ENCODE measurements at regions not wholly inside any gene's neighbourhood (a gene's known extent, or its start where the extent isn't known, plus 50 kb on each side); places are given as distances from the start of the nearest gene placed in this dataset.

DNA sequence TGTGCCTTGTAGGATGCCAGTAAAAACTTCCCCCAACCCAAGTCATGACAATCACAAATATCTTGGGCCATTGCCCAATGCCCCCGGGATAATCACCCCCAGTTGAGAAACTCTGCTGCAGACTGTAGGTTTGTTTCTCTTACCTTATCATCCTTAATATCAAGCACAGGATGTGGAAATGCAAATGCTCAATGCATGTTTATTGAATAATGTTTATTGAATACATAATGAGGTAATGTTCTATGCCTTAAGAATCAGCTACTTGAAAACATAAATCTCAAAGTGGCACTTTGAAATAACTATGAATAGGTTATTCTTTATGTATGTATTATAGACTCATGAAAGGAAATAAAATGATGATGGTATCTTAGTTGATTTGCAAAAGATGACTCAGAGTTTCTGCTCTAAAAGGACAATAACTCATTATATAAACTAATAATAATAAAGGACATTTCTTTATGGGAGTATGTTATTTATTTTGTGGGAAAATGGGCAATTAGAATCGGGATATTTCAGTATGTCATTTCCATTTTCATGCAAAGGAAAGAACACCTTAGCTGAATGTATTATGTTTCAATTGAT is 414.2 kb downstream of the EFNB2 start (continued):
- TF ChIP-seq, protein P1, sequence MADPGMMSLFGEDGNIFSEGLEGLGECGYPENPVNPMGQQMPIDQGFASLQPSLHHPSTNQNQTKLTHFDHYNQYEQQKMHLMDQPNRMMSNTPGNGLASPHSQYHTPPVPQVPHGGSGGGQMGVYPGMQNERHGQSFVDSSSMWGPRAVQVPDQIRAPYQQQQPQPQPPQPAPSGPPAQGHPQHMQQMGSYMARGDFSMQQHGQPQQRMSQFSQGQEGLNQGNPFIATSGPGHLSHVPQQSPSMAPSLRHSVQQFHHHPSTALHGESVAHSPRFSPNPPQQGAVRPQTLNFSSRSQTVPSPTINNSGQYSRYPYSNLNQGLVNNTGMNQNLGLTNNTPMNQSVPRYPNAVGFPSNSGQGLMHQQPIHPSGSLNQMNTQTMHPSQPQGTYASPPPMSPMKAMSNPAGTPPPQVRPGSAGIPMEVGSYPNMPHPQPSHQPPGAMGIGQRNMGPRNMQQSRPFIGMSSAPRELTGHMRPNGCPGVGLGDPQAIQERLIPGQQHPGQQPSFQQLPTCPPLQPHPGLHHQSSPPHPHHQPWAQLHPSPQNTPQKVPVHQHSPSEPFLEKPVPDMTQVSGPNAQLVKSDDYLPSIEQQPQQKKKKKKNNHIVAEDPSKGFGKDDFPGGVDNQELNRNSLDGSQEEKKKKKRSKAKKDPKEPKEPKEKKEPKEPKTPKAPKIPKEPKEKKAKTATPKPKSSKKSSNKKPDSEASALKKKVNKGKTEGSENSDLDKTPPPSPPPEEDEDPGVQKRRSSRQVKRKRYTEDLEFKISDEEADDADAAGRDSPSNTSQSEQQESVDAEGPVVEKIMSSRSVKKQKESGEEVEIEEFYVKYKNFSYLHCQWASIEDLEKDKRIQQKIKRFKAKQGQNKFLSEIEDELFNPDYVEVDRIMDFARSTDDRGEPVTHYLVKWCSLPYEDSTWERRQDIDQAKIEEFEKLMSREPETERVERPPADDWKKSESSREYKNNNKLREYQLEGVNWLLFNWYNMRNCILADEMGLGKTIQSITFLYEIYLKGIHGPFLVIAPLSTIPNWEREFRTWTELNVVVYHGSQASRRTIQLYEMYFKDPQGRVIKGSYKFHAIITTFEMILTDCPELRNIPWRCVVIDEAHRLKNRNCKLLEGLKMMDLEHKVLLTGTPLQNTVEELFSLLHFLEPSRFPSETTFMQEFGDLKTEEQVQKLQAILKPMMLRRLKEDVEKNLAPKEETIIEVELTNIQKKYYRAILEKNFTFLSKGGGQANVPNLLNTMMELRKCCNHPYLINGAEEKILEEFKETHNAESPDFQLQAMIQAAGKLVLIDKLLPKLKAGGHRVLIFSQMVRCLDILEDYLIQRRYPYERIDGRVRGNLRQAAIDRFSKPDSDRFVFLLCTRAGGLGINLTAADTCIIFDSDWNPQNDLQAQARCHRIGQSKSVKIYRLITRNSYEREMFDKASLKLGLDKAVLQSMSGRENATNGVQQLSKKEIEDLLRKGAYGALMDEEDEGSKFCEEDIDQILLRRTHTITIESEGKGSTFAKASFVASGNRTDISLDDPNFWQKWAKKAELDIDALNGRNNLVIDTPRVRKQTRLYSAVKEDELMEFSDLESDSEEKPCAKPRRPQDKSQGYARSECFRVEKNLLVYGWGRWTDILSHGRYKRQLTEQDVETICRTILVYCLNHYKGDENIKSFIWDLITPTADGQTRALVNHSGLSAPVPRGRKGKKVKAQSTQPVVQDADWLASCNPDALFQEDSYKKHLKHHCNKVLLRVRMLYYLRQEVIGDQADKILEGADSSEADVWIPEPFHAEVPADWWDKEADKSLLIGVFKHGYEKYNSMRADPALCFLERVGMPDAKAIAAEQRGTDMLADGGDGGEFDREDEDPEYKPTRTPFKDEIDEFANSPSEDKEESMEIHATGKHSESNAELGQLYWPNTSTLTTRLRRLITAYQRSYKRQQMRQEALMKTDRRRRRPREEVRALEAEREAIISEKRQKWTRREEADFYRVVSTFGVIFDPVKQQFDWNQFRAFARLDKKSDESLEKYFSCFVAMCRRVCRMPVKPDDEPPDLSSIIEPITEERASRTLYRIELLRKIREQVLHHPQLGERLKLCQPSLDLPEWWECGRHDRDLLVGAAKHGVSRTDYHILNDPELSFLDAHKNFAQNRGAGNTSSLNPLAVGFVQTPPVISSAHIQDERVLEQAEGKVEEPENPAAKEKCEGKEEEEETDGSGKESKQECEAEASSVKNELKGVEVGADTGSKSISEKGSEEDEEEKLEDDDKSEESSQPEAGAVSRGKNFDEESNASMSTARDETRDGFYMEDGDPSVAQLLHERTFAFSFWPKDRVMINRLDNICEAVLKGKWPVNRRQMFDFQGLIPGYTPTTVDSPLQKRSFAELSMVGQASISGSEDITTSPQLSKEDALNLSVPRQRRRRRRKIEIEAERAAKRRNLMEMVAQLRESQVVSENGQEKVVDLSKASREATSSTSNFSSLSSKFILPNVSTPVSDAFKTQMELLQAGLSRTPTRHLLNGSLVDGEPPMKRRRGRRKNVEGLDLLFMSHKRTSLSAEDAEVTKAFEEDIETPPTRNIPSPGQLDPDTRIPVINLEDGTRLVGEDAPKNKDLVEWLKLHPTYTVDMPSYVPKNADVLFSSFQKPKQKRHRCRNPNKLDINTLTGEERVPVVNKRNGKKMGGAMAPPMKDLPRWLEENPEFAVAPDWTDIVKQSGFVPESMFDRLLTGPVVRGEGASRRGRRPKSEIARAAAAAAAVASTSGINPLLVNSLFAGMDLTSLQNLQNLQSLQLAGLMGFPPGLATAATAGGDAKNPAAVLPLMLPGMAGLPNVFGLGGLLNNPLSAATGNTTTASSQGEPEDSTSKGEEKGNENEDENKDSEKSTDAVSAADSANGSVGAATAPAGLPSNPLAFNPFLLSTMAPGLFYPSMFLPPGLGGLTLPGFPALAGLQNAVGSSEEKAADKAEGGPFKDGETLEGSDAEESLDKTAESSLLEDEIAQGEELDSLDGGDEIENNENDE (IDR thresholded peaks at IDR 0.05; ENCODE audit: insufficient replicate concordance, low read length) = no peak
- no peak for TF ChIP-seq EZH2 (IDR thresholded peaks at IDR 0.05; ENCODE audit: low read depth, low read length, severe bottlenecking)
- no peak for TF ChIP-seq EP300 (IDR thresholded peaks at IDR 0.05; ENCODE audit: borderline replicate concordance in 1 of 2, low read depth in 2 of 2, low read length in 2 of 2)
- TF ChIP-seq RBBP5 (IDR thresholded peaks at IDR 0.05; ENCODE audit: borderline replicate concordance, low read depth, low read length) = no peak
- no peak for TF ChIP-seq RAD21 (IDR thresholded peaks at IDR 0.05 in 1 of 2, conservative IDR thresholded peaks at IDR 0.05 in 1 of 2; ENCODE audit: low read depth in 2 of 2, low read length in 2 of 2)
- no peak for TF ChIP-seq KDM1A (IDR thresholded peaks at IDR 0.05; ENCODE audit: borderline replicate concordance, low read length)
- no peak for TF ChIP-seq ATF3 (IDR thresholded peaks at IDR 0.05; ENCODE audit: insufficient read depth, low read depth, low read length)
- no peak for TF ChIP-seq CEBPB (IDR thresholded peaks at IDR 0.05; ENCODE audit: low read depth, low read length)
